HAP-1 (cell line): ENCODE measurements at regions not wholly inside any gene's neighbourhood (a gene's known extent, or its start where the extent isn't known, plus 50 kb on each side); places are given as distances from the start of the nearest gene placed in this dataset.
"Not testable (repeated sequence)": the region's sequence is repeated elsewhere in the genome, so short reads cannot be mapped to it uniquely, and the experiment has no call there.

Experiments
- DNase-seq, 2 experiments: peaks; one replicate each; pipeline ENCODE4 v3.0.0-alpha.2; 2016 to 2020; ENCODE audit warnings: low spot score in 2 of 2
- H3K27me3 ChIP-seq: fragments of 250-450 bp; sonication (Bioruptor Pico); 2 replicates; pipeline ENCODE4 v1.5.1; 2020; ENCODE audit warnings: low read depth, mild to moderate bottlenecking, moderate library complexity
- H3K36me3 ChIP-seq: fragments of 250-450 bp; sonication (Bioruptor Pico); replicated peaks from 2 replicates; pipeline ENCODE4 v1.5.1; 2020; ENCODE audit warnings: mild to moderate bottlenecking
- H3K4me1 ChIP-seq: fragments of 250-450 bp; sonication (Bioruptor Pico); 2 replicates; pipeline ENCODE4 v1.5.1; 2020; ENCODE audit warnings: mild to moderate bottlenecking
- H3K4me3 ChIP-seq: fragments of 250-450 bp; sonication (Bioruptor Pico); 2 replicates; pipeline ENCODE4 v1.5.1; 2020; ENCODE audit warnings: mild to moderate bottlenecking, moderate library complexity
- H3K9me3 ChIP-seq: fragments of 250-450 bp; sonication (Bioruptor Pico); 2 replicates; pipeline ENCODE4 v1.5.1; 2020; ENCODE audit warnings: mild to moderate bottlenecking, moderate library complexity
- in situ Hi-C: fragments of 300-500 bp; cut with MboI; formaldehyde crosslinking; loops from 3 replicates; pipeline ENCODE4 v1.14.3; 2020; ENCODE audit warnings: low sequenced_read_pairs, inconsistent platforms, mixed read lengths

- H3K36me3 ChIP-seq = no peaks in the 10 kb centered on the region
- no peaks in the 10 kb centered on the region for H3K9me3 ChIP-seq
- H3K4me3 ChIP-seq = no peak overlapping the region
- peaks cover 13% of the 10 kb centered on the region for H3K4me1 ChIP-seq
- no peak for DNase-seq
- in situ Hi-C loops = no loop called here
- no peaks in the 10 kb centered on the region for H3K27me3 ChIP-seq
Observed at GRCh38 chr14:71384007-71384845, 477.0 kb downstream of the PCNX1 start.

GRCh38 chr14:71387753-71388152 is 480.5 kb downstream of the PCNX1 start:
- no peak overlapping the region for H3K4me3 ChIP-seq
- H3K27me3 ChIP-seq = no peaks in the 10 kb centered on the region
- in situ Hi-C loops = no loop called here
- no peak for DNase-seq
- no peaks in the 10 kb centered on the region for H3K9me3 ChIP-seq
- H3K4me1 ChIP-seq = peaks cover 13% of the 10 kb centered on the region
- H3K36me3 ChIP-seq = no peaks in the 10 kb centered on the region

- peaks cover 13% of the 10 kb centered on the region for H3K4me1 ChIP-seq
- no peaks in the 10 kb centered on the region for H3K9me3 ChIP-seq
- in situ Hi-C loops = no loop called here
- H3K36me3 ChIP-seq = no peaks in the 10 kb centered on the region
- DNase-seq = peak; percentile 52 to 95
- H3K27me3 ChIP-seq = no peaks in the 10 kb centered on the region
- H3K4me3 ChIP-seq = no peak overlapping the region
Observed at GRCh38 chr14:71388336-71388735, 481.1 kb downstream of the PCNX1 start.

GRCh38 chr14:71388862-71389261 is 481.6 kb downstream of the PCNX1 start:
- Histone ChIP-seq H3K4me1 (peaks cover 13% of the 10 kb centered on the region), H3K4me3 (no peak overlapping the region), H3K27me3 (no peaks in the 10 kb centered on the region), H3K36me3 (no peaks in the 10 kb centered on the region), H3K9me3 (no peaks in the 10 kb centered on the region)
- in situ Hi-C loops = no loop called here
- DNase-seq = no peak

GRCh38 chr14:71394386-71394785 is 487.1 kb downstream of the PCNX1 start:
- Histone ChIP-seq H3K4me3 (no peak overlapping the region), H3K36me3 (no peaks in the 10 kb centered on the region), H3K9me3 (no peaks in the 10 kb centered on the region), H3K27me3 (no peaks in the 10 kb centered on the region), H3K4me1 (no peaks in the 10 kb centered on the region)
- in situ Hi-C loops = no loop called here
- DNase-seq = no peak

GRCh38 chr14:71395151-71395604 is 487.9 kb downstream of the PCNX1 start:
- H3K4me1 ChIP-seq = no peaks in the 10 kb centered on the region
- no peaks in the 10 kb centered on the region for H3K36me3 ChIP-seq
- in situ Hi-C loops = no loop called here
- no peak for DNase-seq
- no peaks in the 10 kb centered on the region for H3K27me3 ChIP-seq
- H3K4me3 ChIP-seq = no peak overlapping the region
- no peaks in the 10 kb centered on the region for H3K9me3 ChIP-seq

GRCh38 chr14:71395636-71396035 is 488.4 kb downstream of the PCNX1 start:
- Histone ChIP-seq H3K27me3 (no peaks in the 10 kb centered on the region), H3K36me3 (no peaks in the 10 kb centered on the region), H3K4me3 (no peak overlapping the region), H3K4me1 (no peaks in the 10 kb centered on the region), H3K9me3 (no peaks in the 10 kb centered on the region)
- in situ Hi-C loops = no loop called here
- no peak for DNase-seq

- in situ Hi-C loops = no loop called here
- no peaks in the 10 kb centered on the region for H3K27me3 ChIP-seq
- H3K4me3 ChIP-seq = no peak overlapping the region
- no peaks in the 10 kb centered on the region for H3K9me3 ChIP-seq
- H3K4me1 ChIP-seq = no peaks in the 10 kb centered on the region
- DNase-seq = no peak
- H3K36me3 ChIP-seq = no peaks in the 10 kb centered on the region
Observed at GRCh38 chr14:71396050-71396677, 488.9 kb downstream of the PCNX1 start.

- no peaks in the 10 kb centered on the region for H3K9me3 ChIP-seq
- in situ Hi-C loops = no loop called here
- no peaks in the 10 kb centered on the region for H3K36me3 ChIP-seq
- no peak overlapping the region for H3K4me3 ChIP-seq
- no peak for DNase-seq
- no peaks in the 10 kb centered on the region for H3K27me3 ChIP-seq
- no peaks in the 10 kb centered on the region for H3K4me1 ChIP-seq
Observed at GRCh38 chr14:71397371-71397770, 490.1 kb downstream of the PCNX1 start.

GRCh38 chr14:71398450-71398849 is 491.2 kb downstream of the PCNX1 start:
- Histone ChIP-seq H3K36me3 (no peaks in the 10 kb centered on the region), H3K4me3 (no peak overlapping the region), H3K4me1 (no peaks in the 10 kb centered on the region), H3K27me3 (no peaks in the 10 kb centered on the region), H3K9me3 (no peaks in the 10 kb centered on the region)
- no peak for DNase-seq
- in situ Hi-C loops = no loop called here

GRCh38 chr14:71399057-71399487 is 491.8 kb downstream of the PCNX1 start:
- Histone ChIP-seq H3K4me1 (no peaks in the 10 kb centered on the region), H3K36me3 (no peaks in the 10 kb centered on the region), H3K27me3 (no peaks in the 10 kb centered on the region), H3K4me3 (no peak overlapping the region), H3K9me3 (no peaks in the 10 kb centered on the region)
- DNase-seq = no peak
- in situ Hi-C loops = no loop called here

- in situ Hi-C loops = no loop called here
- H3K9me3 ChIP-seq = no peaks in the 10 kb centered on the region
- no peak overlapping the region for H3K4me3 ChIP-seq
- H3K36me3 ChIP-seq = no peaks in the 10 kb centered on the region
- no peak for DNase-seq
- no peaks in the 10 kb centered on the region for H3K4me1 ChIP-seq
- no peaks in the 10 kb centered on the region for H3K27me3 ChIP-seq
Observed at GRCh38 chr14:71400871-71401321, 493.6 kb downstream of the PCNX1 start.

GRCh38 chr14:71402415-71402814 is 495.2 kb downstream of the PCNX1 start:
- in situ Hi-C loops = not testable (repeated sequence)

GRCh38 chr14:71403656-71404055 is 496.4 kb downstream of the PCNX1 start:
- DNase-seq = peak in 1 of 2 experiments; percentile 15
- H3K27me3 ChIP-seq = no peaks in the 10 kb centered on the region
- in situ Hi-C loops = no loop called here
- no peaks in the 10 kb centered on the region for H3K4me1 ChIP-seq
- no peaks in the 10 kb centered on the region for H3K36me3 ChIP-seq
- H3K4me3 ChIP-seq = no peak overlapping the region
- no peaks in the 10 kb centered on the region for H3K9me3 ChIP-seq

More at GRCh38 chr14:71402415-71402814, 495.2 kb downstream of the PCNX1 start:
- not testable (repeated sequence) for H3K4me3 ChIP-seq, H3K36me3 ChIP-seq, H3K4me1 ChIP-seq, H3K27me3 ChIP-seq, H3K9me3 ChIP-seq, DNase-seq
